Transverse colon (tissue), 4 donors: ENCODE measurements at regions not wholly inside any gene's neighbourhood (a gene's known extent, or its start where the extent isn't known, plus 50 kb on each side); places are given as distances from the start of the nearest gene placed in this dataset.
A peak's percentile ranks its signal among the peaks of the same experiment; 100 is the strongest.

Experiments used
- DNase-seq: peaks from one replicate; pipeline ENCODE4 v3.0.0-alpha.2; 2019
- H3K27ac ChIP-seq, 4 donors: fragments of 200-600 bp; sonication (generic); 2 replicates each; pipeline ENCODE4 v1.5.1; 2016 to 2018; ENCODE audit warnings: inconsistent platforms in 4 of 4
- H3K27me3 ChIP-seq: fragments of 200-600 bp; sonication (generic); 2 replicates; pipeline ENCODE4 v1.5.1; 2017; ENCODE audit warnings: inconsistent platforms
- H3K36me3 ChIP-seq, 4 donors: fragments of 200-600 bp; sonication (generic); 2 replicates each; pipeline ENCODE4 v1.5.1; 2017 to 2019; ENCODE audit warnings: inconsistent platforms in 4 of 4
- H3K4me1 ChIP-seq, 4 donors: fragments of 200-600 bp; sonication (generic); 2 replicates each; pipeline ENCODE4 v1.5.1; 2017 to 2020; ENCODE audit warnings: inconsistent platforms in 4 of 4
- H3K4me3 ChIP-seq, 4 donors: fragments of 200-600 bp; sonication (generic); 1 replicate in 1 of 4; 2 replicates in 3 of 4; pipeline versions ENCODE4 v1.5.1 to v1.6.1; 2017 to 2019; ENCODE audit warnings: inconsistent platforms in 4 of 4
- H3K9me3 ChIP-seq, 2 donors: fragments of 200-600 bp; sonication (generic); 2 replicates each; pipeline ENCODE4 v1.5.1; 2017 to 2019; ENCODE audit warnings: inconsistent platforms in 2 of 2
- EP300 ChIP-seq: sonication (generic); formaldehyde crosslinking; IDR thresholded peaks from one replicate; pipeline ENCODE4 v1.6.1; 2017; ENCODE audit warnings: antibody characterized with exemption, low read depth
- POLR2A ChIP-seq: fragments of 450-650 bp; IDR thresholded peaks from one replicate; pipeline ENCODE4 v1.6.1; 2016; ENCODE audit warnings: antibody characterized with exemption, mild to moderate bottlenecking, moderate library complexity
- POLR2AphosphoS5 ChIP-seq, 3 donors: sonication (generic); formaldehyde crosslinking; IDR thresholded peaks; one replicate each; pipeline ENCODE4 v1.6.1; 2016; ENCODE audit warnings: antibody characterized with exemption in 3 of 3
- WGBS, 2 donors: methylation state at CpG; one replicate each; pipeline ENCODE4 v1.1.5; 2018; ENCODE audit warnings: low coverage in 1 of 2; 5-methylcytosine and 5-hydroxymethylcytosine counted together
- in situ Hi-C, 4 donors: fragments of 200-750 bp; cut with MboI; loops; one replicate each; pipeline versions ENCODE4 v1.15.0 to v1.15.1; 2017; ENCODE audit warnings: low sequenced_read_pairs in 3 of 4, low pct_ligation_motif_present in 1 of 4, low pct_unique_long_range_greater_than_20kb in 1 of 4
- intact Hi-C: fragments of 100-400 bp; cut with DNase I; formaldehyde crosslinking; loops from one replicate; pipeline ENCODE4 v1.15.1; 2023; ENCODE audit warnings: low total_unique reads
- TF ChIP-seq, protein P1 (sequence below), 5 experiments: fragments of 200-600 bp in 3 of 5; fragments of 450-650 bp in 2 of 5; sonication (generic) in 3 of 5; IDR thresholded peaks; 1 replicate in 2 of 5; 2 replicates in 3 of 5; pipeline ENCODE4 v1.5.1; 2016 to 2017; ENCODE audit warnings: antibody characterized with exemption in 5 of 5, inconsistent platforms in 3 of 5, mild to moderate bottlenecking in 2 of 5, moderate library complexity in 1 of 5

DNA sequence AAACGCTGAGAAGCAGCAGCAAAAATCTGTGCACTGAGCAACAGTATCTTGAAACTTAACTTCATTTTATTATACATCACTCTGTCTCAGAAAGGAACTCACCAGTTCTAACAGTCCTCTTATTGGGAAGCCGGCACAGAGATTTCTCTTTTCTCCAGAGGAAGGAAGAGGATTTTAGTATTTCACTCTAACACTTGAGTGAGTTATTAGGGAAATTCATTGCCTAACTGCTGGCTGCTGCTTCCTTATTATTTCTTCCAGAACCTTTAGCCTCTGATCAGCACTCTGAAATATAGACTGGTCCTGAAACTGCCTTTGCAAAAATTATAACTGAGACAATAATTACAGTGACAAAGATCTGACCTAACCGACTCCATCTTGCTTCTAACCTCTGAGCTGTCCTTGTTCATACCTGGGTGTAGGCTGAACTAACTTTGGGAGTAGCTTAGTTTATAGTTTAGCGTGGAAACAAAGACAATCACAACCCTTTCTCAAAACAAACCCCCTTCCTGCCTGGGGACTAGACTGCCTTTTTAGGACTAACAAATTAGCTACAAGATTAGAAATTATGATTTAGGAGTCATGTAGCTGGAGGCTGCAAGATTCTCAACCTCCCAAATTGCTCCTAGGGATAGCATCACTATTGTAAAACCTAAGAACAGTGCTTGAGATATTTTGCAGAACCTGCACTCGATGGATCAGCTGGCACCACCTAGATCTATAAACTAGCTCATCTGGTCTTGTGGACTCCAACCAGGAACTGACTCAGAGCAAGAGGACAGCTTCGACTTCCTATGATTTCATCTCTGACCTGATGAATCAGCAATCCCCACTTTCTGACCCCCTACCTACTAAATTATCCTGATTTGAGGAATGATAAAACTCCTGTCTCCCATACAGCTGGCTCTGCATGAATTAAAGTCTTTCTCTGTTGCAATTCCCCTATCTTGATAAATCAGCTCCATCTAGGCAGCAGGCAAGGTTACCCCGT is 117.5 kb downstream of the DYRK2 start:
- H3K4me3 ChIP-seq, result no peak overlapping the region
- TF ChIP-seq, protein P1, sequence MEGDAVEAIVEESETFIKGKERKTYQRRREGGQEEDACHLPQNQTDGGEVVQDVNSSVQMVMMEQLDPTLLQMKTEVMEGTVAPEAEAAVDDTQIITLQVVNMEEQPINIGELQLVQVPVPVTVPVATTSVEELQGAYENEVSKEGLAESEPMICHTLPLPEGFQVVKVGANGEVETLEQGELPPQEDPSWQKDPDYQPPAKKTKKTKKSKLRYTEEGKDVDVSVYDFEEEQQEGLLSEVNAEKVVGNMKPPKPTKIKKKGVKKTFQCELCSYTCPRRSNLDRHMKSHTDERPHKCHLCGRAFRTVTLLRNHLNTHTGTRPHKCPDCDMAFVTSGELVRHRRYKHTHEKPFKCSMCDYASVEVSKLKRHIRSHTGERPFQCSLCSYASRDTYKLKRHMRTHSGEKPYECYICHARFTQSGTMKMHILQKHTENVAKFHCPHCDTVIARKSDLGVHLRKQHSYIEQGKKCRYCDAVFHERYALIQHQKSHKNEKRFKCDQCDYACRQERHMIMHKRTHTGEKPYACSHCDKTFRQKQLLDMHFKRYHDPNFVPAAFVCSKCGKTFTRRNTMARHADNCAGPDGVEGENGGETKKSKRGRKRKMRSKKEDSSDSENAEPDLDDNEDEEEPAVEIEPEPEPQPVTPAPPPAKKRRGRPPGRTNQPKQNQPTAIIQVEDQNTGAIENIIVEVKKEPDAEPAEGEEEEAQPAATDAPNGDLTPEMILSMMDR (IDR thresholded peaks at IDR 0.05), result no peak
- TF ChIP-seq POLR2A (no peak), EP300 (no peak), POLR2AphosphoS5 (IDR thresholded peaks at IDR 0.05) (no peak)
- 70 to 79% methylated on average over 2 to 7 of the region's 7 CpGs for WGBS, 2 donors
- H3K9me3 ChIP-seq, result no peaks in the 10 kb centered on the region
- in situ Hi-C loops (no loop called here), intact Hi-C loops (no loop called here)
- no peaks in the 10 kb centered on the region for H3K36me3 ChIP-seq
- peaks cover 0 to 11% (median 0%) of the 10 kb centered on the region in 4 donors for H3K4me1 ChIP-seq
- no peak overlapping the region for H3K27ac ChIP-seq
- no peak for DNase-seq
- no peaks in the 10 kb centered on the region for H3K27me3 ChIP-seq

DNA sequence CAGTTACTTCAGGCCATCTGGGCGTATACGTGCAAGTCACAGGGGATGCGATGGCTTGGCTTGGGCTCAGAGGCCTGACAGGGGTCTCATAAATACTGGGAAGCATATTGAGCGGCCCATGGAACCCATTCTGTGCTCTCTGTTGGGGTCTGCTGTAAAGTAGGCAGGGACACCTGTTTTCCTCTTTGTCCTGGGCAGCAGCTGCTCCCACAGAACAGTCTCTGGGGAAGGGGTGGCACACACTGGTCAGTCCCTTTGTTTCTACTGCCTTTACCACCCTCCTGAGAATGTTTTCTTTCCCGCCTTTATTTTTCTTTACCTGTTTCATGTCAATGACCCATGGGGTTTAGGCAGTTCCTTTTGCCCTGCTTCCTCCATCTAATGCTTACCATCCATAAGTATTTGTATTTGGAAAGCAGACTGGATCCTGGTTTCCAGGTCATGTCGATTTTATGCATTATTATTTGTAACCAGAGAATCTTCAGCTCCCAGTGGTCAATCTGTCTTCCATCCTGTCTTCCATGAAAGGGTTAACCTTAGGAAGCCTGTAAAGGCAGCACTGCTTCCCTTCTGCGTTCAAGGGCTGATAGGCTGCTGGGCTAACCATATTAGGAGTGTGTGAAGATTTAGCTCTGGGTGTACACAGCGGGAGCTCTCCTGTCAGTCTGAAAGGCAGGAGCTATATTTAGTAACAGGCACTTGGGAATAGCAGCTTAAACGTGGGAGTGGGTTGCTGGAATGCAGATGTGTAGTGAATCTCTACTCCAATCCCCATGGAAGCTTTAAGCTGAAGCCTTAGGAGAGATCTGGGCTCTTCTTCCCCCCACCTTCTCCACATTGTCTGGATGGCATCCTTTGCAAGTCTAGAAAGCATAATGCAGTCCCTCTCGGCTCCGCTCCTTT is 124.0 kb downstream of the DYRK2 start:
- peaks cover 0 to 8% (median 4%) of the 10 kb centered on the region in 4 donors for H3K4me1 ChIP-seq
- in situ Hi-C loops (no loop called here), intact Hi-C loops (no loop called here)
- peak overlapping the region in 3 of 4 donors; percentile 26 to 68 (median 57) for H3K27ac ChIP-seq
- no peak for DNase-seq
- TF ChIP-seq POLR2A (no peak), POLR2AphosphoS5 (IDR thresholded peaks at IDR 0.05) (no peak)
- no peaks in the 10 kb centered on the region for H3K27me3 ChIP-seq
- no peak overlapping the region for H3K4me3 ChIP-seq
- H3K9me3 ChIP-seq, result no peaks in the 10 kb centered on the region
- no peaks in the 10 kb centered on the region for H3K36me3 ChIP-seq
- WGBS, 2 donors, result 55 to 65% methylated on average over 2 to 11 of the region's 11 CpGs

DNA sequence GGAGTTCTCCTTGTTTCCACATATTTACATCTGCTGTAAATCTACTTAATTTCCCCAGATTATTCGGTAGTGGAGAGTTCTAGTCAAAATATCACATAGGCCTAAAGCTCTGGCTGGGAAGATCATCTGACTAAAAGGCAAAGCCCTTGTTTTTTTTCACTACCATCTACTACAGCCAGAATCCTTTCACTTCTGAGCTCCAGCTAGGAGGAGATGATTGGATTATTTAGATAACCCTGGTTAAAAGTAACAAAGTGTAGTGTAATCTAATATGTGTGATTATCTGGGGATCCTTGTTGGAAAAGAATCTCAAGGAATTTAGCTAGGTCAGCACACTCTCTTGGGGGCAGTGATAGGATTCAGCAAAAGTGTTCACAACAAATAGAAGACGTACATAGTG is 125.4 kb downstream of the DYRK2 start:
- no peak for DNase-seq
- H3K27me3 ChIP-seq, result no peaks in the 10 kb centered on the region
- H3K9me3 ChIP-seq, result no peaks in the 10 kb centered on the region
- H3K4me1 ChIP-seq, result peaks cover 0 to 8% (median 4%) of the 10 kb centered on the region in 4 donors
- TF ChIP-seq EP300 (no peak), POLR2AphosphoS5 (IDR thresholded peaks at IDR 0.05) (no peak), POLR2A (no peak)
- TF ChIP-seq, protein P1 (IDR thresholded peaks at IDR 0.05), result no peak
- H3K4me3 ChIP-seq, result no peak overlapping the region
- H3K36me3 ChIP-seq, result no peaks in the 10 kb centered on the region
- 71 to 75% methylated on average over 2 of the region's 2 CpGs for WGBS, 2 donors
- H3K27ac ChIP-seq, result peak overlapping the region in 3 of 4 donors; percentile 2 to 68 (median 57)
- intact Hi-C loops, result no loop called here
- in situ Hi-C loops, result no loop called here

DNA sequence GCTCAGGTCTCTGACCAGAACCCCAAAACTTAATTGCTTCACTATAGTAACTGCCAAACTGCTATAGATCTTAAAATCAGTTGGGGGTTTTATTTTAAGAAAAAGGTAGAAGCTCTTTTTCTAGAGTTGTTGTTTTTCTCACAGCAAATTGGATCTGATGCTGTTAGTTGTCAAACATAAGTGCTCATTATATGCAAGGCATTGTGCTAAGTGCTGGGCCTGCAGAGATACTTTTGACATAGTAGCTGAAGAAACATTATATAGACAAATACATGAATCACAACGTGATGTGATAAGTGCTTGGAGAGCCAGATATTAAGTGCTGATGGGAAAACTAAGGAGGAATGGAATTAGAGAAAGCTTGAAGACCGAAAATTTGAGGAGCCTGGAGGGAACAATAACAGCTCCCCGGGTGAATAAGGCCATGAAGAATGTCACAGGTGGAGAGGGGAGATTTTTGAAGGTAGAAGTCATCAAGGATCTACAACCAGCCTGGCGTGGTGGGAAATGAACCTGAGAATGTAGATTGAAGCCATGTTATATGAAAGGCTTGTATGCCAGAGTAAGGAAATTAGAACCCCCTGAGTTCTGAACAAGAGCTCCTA is 126.5 kb downstream of the DYRK2 start:
- WGBS, 2 donors, result 40 to 86% methylated on average over 1 to 4 of the region's 4 CpGs
- Histone ChIP-seq H3K4me3 (no peak overlapping the region), H3K9me3 (no peaks in the 10 kb centered on the region), H3K27ac (no peak overlapping the region), H3K36me3 (no peaks in the 10 kb centered on the region), H3K4me1 (peaks cover 0 to 8% (median 4%) of the 10 kb centered on the region in 4 donors), H3K27me3 (no peaks in the 10 kb centered on the region)
- intact Hi-C loops (no loop called here), in situ Hi-C loops (no loop called here)
- TF ChIP-seq POLR2A (no peak), POLR2AphosphoS5 (IDR thresholded peaks at IDR 0.05) (no peak), EP300 (no peak)
- TF ChIP-seq, protein P1 (IDR thresholded peaks at IDR 0.05), result no peak
- no peak for DNase-seq
